Neural cell (in vitro differentiated cells): ENCODE measurements at regions not wholly inside any gene's neighbourhood (a gene's known extent, or its start where the extent isn't known, plus 50 kb on each side); places are given as distances from the start of the nearest gene placed in this dataset.

Source experiments
- EP300 ChIP-seq: fragments of 450-650 bp; conservative IDR thresholded peaks from 2 replicates; pipeline ENCODE4 v1.6.1; 2014; ENCODE audit warnings: antibody characterized with exemption, mild to moderate bottlenecking, moderate library complexity; ENCODE audit not compliant: poor library complexity, severe bottlenecking
- EZH2 ChIP-seq: fragments of 200-600, 300-800 bp; shearing (Covaris generic), sonication (generic); IDR thresholded peaks from 2 replicates; pipeline ENCODE4 v1.6.1; 2014; ENCODE audit warnings: antibody characterized with exemption, low read length, borderline replicate concordance, mild to moderate bottlenecking; ENCODE audit not compliant: insufficient read depth, poor library complexity, severe bottlenecking
- MXI1 ChIP-seq: fragments of 450-650 bp; conservative IDR thresholded peaks from 2 replicates; pipeline ENCODE4 v1.6.1; 2014; ENCODE audit warnings: antibody characterized with exemption, mild to moderate bottlenecking; ENCODE audit not compliant: poor library complexity, severe bottlenecking
- POLR2AphosphoS5 ChIP-seq: IDR thresholded peaks from 2 replicates; pipeline ENCODE4 v1.6.1; 2012
- SMC3 ChIP-seq: fragments of 450-650 bp; conservative IDR thresholded peaks from 2 replicates; pipeline ENCODE4 v1.6.1; 2014; ENCODE audit warnings: antibody characterized with exemption, mild to moderate bottlenecking, moderate library complexity; ENCODE audit not compliant: poor library complexity
- TAF1 ChIP-seq: IDR thresholded peaks from 2 replicates; pipeline ENCODE4 v1.6.1; 2012; ENCODE audit warnings: low read depth
- TF ChIP-seq, protein P1 (sequence below): fragments of 450-650 bp; IDR thresholded peaks from 2 replicates; pipeline ENCODE4 v1.5.1; 2014; ENCODE audit warnings: antibody characterized with exemption, mild to moderate bottlenecking, moderate library complexity; ENCODE audit not compliant: poor library complexity, severe bottlenecking

DNA sequence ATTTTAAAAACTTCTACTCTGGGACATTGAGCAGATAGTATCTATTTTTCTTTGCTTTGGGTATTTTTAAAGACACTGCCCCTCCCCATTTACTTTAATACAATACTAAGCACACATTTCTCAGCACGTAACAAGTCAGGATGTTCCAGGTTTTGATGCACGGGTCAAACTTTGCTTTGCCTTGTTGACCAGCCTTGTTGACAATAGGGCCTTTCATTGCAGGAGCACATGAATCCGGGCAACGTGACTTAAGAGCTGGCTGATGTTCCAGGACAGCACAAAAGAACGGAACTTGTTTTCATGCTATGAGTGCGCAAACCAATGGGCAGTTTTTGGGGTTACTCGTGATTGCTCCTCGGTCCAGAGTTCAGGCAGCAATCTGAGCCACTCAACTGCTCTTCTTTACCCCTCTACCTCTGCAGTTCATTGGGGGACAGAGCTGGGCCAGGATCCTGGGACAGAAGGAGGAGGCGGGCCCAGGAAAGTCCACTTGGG, 78.6 kb upstream of the SLC22A16 start:
- TF ChIP-seq, protein P1, sequence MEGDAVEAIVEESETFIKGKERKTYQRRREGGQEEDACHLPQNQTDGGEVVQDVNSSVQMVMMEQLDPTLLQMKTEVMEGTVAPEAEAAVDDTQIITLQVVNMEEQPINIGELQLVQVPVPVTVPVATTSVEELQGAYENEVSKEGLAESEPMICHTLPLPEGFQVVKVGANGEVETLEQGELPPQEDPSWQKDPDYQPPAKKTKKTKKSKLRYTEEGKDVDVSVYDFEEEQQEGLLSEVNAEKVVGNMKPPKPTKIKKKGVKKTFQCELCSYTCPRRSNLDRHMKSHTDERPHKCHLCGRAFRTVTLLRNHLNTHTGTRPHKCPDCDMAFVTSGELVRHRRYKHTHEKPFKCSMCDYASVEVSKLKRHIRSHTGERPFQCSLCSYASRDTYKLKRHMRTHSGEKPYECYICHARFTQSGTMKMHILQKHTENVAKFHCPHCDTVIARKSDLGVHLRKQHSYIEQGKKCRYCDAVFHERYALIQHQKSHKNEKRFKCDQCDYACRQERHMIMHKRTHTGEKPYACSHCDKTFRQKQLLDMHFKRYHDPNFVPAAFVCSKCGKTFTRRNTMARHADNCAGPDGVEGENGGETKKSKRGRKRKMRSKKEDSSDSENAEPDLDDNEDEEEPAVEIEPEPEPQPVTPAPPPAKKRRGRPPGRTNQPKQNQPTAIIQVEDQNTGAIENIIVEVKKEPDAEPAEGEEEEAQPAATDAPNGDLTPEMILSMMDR, result no peak
- TF ChIP-seq MXI1, result no peak
- no peak for TF ChIP-seq POLR2AphosphoS5
- TF ChIP-seq EP300, result no peak
- TF ChIP-seq EZH2, result no peak
- no peak for TF ChIP-seq TAF1
- no peak for TF ChIP-seq SMC3
